ENCODE measurements at regions not wholly inside any gene's neighbourhood (a gene's known extent, or its start where the extent isn't known, plus 50 kb on each side); places are given as distances from the start of the nearest gene placed in this dataset.
A peak's percentile ranks its signal among the peaks of the same experiment; 100 is the strongest.

DNA sequence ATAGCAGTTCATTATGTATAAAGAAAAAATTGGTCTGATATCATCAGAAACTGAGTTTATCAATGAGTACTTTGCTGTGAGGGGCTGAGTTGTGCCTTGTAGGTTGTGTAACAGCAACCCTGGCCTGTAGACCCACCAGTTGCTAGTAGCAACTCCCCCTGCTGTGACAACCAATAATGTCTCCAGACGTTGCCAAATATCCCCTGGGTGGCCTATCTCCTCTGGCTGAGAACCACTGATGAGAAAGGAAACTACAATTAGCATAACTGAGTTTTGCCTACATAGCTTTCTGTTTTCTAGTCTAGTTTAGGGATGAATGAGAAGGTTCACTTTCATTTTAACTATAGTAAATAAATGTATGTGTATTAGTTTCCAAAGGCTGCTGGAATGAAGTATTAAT is 234.1 kb downstream of the CPE start:
- no peak for DNase-seq

GRCh38 chr4:165613581-165613980 is 234.8 kb downstream of the CPE start:
- no peak for DNase-seq

DNA sequence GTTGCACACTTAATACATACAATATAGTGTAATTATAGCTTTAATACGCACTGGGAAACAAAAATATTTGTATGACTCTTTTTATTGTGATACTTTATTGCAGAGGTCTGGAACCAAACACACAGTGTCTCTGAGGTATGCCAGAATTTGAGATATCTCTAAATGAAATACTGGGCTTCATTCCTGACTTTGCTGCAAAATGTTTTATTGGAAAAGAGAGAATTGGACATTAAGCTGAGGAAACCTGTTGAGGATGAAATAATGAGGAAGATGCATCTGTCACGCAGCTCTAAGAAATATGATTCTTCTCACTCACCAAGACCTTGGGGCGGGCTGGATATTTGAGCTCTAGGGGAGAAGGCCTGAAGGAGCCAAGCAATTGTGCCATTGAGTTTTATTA is 242.1 kb downstream of the CPE start:
- DNase-seq = no peak

DNA sequence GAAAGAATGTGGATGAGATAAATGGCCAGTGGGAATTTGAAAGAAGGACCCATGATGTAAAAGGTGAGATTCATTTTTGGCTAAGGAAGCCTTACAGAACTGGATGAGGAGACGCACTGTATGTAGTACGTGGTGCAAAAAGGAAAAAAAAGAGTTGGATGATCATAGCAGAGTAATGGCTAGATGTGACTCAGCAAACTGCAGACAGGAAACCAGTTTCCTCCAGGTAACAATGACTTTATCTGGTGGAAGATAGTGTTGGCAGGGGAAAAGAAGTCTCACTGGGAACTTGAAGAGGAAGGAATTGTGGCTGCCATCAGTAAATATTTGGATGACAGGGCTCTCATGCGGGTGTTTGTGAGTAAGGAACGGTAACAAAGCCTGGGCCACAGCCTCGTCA is 243.2 kb downstream of the CPE start:
- no peak for DNase-seq

DNA sequence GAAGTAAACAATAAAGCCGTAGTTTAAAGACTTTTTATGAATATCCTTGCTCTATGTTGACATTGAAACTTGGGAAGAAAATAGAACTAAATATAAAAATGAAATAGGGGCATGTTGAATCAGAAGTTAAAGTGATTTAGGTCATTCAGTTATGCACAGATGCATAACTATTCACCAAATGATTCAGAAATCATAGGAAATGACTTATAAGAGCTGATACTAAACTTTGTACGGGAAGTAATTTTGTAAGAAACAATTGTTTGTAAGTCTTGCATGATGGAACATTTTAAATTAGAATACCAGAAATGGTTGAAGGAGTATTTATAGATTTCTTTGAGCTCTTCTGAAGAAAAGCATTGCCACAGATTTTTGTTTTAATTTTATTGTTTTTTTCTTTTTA is 246.5 kb downstream of the CPE start:
- DNase-seq = no peak

- no peak for DNase-seq
Observed at GRCh38 chr4:165626316-165626715, 246.7 kb upstream of the TLL1 start.

GRCh38 chr4:165627128-165627527 is 245.9 kb upstream of the TLL1 start:
- DNase-seq = no peak

DNA sequence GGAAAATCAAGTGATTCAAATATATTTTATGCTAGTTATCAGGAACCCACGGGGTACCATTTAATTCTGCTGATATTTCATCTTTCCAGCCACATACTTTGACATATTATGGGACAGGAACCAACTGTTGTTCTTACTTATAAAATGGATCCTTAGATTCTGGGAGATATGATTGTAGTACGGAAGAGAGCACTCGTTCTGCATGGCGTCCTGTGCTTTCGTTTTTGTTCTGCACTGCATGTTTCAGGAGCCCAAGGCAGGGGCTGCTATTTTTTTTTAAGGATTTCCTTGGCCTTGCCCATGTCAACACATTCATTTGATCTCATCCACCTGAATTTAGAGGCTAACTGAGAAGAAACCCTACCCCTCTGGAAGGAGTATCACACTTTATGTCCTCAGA is 245.5 kb upstream of the TLL1 start:
- DNase-seq = no peak

- DNase-seq = no peak
Observed at GRCh38 chr4:165628572-165628971, 244.5 kb upstream of the TLL1 start.

DNA sequence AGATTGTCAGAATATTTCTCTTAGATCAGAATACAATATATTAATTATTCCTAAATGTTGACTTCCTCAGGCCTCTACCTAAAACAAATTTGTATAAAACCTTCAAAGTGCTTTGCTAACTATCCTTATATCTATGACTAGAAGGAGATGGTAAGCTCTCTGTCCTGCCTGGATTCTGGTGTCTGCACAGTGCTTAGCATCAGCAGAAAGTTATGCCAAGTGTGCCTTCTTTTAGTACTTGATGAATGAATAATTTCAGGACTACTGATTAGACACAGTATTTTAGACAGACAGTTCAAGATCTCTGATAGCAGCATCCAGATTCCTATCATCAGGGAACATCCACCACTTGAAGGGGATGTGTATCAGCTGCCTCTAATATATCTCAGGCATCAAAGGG is 242.4 kb upstream of the TLL1 start:
- no peak for DNase-seq

DNA sequence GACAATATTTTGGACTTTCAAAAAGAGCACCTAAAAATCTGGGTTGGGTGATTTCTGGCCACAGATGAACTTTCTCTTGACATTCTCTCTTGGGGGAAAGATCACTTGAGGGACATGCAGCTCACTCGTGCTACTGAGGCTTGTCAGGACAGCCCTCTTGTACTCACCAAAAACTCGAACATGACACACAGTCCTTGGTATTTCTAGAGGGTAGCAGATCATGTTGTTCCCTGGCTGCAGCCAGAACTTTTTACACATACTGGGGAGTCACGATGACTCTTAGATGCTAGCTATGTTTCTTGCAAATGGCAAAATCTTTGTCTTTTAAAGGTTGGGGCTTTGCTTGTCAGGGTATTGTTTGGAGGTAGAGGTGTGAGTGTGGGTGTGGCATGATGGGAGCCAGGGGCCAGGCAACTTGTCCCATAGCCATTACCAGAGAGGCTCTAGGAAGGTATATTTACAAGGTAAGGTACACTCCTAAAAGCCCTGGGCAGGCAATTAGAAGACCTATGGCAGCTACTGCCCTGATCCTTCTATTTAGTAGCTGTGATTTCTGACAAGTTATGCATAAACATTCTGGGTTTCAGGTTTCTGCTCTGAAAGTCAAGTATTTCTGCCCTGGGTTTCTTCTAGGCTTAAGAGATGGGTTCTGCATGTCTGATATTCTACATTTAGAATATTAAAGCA is 241.7 kb upstream of the TLL1 start:
- DNase-seq = no peak

DNA sequence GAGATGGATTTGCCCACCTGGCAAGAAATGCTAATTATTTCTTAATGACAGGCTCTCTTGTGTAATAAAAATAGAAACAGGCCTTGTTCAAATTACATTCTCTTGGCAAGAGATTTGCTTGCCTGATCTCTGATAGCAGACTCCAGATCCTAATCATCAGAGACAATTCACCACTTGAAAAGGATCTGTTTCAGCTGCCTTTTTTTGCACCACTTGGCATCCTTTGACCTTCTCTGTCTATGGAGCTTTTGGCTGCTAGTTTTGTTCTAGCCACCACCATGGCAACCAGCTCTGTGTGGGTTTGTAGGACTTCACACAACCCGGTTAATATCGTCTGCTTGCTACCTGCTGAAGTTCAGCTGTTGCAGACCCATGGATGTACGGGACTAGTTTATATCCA is 241.1 kb upstream of the TLL1 start:
- no peak for DNase-seq

DNA sequence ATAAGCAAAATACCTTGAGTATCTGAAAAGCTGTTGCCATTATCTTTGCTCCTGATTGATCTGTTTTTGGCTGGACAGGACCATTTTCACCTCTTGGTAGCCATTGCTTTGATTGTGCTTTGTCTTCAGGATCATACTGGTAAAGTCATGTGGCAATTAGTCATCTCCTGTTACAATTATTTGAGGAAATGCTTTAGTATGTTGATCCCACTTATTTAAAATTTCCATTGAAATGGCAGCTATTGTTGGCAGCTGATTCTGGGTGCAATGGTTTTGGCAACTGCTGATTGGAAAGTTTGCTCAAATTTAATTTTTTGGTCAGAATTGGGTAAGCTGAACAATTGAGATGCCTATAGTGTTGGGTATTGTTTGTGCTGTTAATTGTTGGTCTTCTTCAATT is 238.3 kb upstream of the TLL1 start:
- DNase-seq = no peak

- no peak for DNase-seq
Observed at GRCh38 chr4:165635381-165635780, 237.7 kb upstream of the TLL1 start.

DNA sequence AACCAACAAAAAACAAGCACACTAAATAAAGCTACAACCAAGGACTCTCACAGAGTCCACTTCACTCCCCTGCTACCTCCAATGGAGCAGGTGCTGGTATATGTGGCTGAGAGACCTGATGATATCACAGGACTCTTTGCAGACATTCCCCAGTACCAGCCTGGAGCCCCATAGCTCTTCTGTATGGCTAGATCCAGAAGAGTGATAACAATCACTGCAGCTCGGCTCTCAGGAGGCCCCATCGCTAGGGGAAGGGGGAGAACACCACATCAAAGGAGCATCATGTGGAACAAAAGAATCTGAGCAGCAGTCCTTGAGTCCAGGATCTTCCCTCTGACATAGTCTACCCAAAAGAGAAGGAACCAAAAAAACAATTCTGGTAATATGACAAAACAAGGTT is 237.1 kb upstream of the TLL1 start:
- no peak for DNase-seq

GRCh38 chr4:165651901-165652300 is 221.1 kb upstream of the TLL1 start:
- no peak for DNase-seq

DNA sequence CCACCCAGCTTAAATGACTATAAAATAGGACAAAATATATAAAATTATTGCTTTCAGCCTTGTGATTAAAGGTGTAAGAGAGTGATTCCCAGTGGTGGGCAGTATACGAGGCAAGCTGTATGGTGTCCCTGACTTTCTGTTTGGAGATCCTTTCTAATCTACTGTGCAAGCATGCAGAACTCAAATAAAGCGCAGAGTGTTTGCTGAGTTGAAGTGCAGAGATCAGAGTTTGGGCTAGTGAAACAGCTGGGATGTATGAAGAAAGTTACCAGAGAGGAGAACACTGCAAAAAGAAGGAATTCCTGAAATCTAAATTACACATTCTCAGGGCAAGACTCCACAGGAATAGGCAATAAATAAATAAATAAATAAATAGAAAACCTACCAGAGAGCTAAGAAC is 218.5 kb upstream of the TLL1 start:
- DNase-seq = no peak

DNA sequence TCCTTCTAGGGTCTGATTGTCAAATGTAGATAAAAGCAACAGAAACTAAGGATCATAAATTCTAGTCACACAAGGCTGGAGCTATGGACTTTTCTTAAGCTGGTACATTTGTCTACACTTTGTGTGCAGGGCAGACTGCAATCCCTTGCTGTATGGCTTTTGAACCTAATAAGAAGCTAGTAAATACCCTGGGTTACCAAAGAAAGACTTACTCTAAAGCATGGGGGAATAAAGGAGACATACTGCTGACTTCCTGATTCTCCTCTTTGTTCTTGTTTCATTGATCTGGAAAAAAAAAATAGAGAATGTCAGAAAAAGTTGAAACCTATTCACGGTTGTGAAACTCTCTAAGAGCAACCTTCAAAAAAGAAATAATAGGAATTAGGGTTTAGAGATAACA is 216.6 kb upstream of the TLL1 start:
- DNase-seq = no peak

- DNase-seq = no peak
Observed at GRCh38 chr4:165656829-165657490, 216.1 kb upstream of the TLL1 start.

DNA sequence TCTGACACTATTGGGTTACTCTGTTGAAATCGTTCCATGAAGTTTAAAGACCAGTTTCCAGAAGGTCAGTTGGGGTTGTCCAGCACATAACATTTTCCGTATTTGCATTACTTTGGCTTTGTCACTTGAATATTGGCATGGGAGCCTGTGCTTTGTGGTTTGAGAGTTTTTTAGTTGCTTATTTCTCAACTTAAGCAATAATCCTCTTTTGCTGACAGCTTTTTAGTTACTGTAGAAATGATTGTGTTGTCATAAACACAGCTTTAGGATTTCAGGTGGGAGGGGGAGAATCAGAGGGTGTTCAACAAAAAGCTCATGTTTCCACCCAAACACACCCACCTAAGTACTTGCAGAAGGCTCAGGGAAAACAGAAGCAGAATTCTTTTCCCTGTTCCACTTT is 210.7 kb upstream of the TLL1 start:
- peak; percentile 40 for DNase-seq

- DNase-seq = no peak
Observed at GRCh38 chr4:165663411-165663810, 209.6 kb upstream of the TLL1 start.

GRCh38 chr4:165666836-165667235 is 206.2 kb upstream of the TLL1 start:
- no peak for DNase-seq

GRCh38 chr4:165667969-165668368 is 205.1 kb upstream of the TLL1 start:
- DNase-seq = no peak

DNA sequence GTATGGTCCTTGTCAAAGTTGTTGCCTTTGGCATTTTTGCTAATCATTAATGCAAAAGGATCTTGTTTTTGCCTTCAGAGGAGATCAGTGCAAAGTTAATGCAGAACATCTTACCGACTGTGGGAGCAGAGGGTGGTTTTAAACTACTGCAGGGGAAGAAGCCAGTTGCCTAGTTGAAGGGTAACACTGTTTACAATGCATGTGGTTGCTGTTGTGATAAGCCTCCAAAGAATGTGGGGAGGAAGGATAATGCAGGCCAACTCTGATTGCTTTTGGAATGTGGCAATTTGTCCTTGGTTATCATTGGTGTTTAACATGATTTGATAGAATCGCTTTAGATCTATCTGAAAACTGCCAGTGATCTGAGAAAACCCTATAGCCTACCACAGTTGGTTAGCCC is 204.3 kb upstream of the TLL1 start:
- DNase-seq = no peak

- no peak for DNase-seq
Observed at GRCh38 chr4:165677081-165677480, 196.0 kb upstream of the TLL1 start.

All from right hindlimb (tissue), 1 donor.